ENCODE measurements at regions not wholly inside any gene's neighbourhood (a gene's known extent, or its start where the extent isn't known, plus 50 kb on each side); places are given as distances from the start of the nearest gene placed in this dataset.

GRCh38 chr2:6264198-6264597 is 572.0 kb downstream of the SOX11 start:
- TF ChIP-seq CTCF (IDR thresholded peaks at IDR 0.05) (no peak), POLR2A (IDR thresholded peaks at IDR 0.05) (no peak)
